ENCODE measurements at regions not wholly inside any gene's neighbourhood (a gene's known extent, or its start where the extent isn't known, plus 50 kb on each side); places are given as distances from the start of the nearest gene placed in this dataset.
A peak's percentile ranks its signal among the peaks of the same experiment; 100 is the strongest.

GRCh38 chr5:107805166-107805565, 134.4 kb upstream of the EFNA5 start:
- H3K27me3 ChIP-seq: no peaks in the 10 kb centered on the region
- ATAC-seq (no peak), DNase-seq (no peak)
- H3K9me3 ChIP-seq: no peaks in the 10 kb centered on the region
- no peak overlapping the region for H3K4me3 ChIP-seq
- intact Hi-C loops (cut with DNase I): no loop called here
- no peak overlapping the region for H3K27ac ChIP-seq
- no peak for TF ChIP-seq CTCF (IDR thresholded peaks at IDR 0.05)
- H3K4me1 ChIP-seq: no peaks in the 10 kb centered on the region
- H3K36me3 ChIP-seq: no peaks in the 10 kb centered on the region

GRCh38 chr5:107803728-107804127, 133.0 kb upstream of the EFNA5 start:
- TF ChIP-seq CTCF (IDR thresholded peaks at IDR 0.05): no peak
- Histone ChIP-seq H3K27ac (no peak overlapping the region), H3K36me3 (no peaks in the 10 kb centered on the region), H3K4me3 (no peak overlapping the region), H3K27me3 (no peaks in the 10 kb centered on the region), H3K4me1 (no peaks in the 10 kb centered on the region), H3K9me3 (no peaks in the 10 kb centered on the region)
- no peak for DNase-seq
- ATAC-seq: no peak
- intact Hi-C loops (cut with DNase I): no loop called here

- Histone ChIP-seq H3K4me3 (no peak overlapping the region), H3K27ac (no peak overlapping the region), H3K4me1 (no peaks in the 10 kb centered on the region), H3K36me3 (no peaks in the 10 kb centered on the region), H3K9me3 (no peaks in the 10 kb centered on the region), H3K27me3 (no peaks in the 10 kb centered on the region)
- ATAC-seq (peak; percentile 78), DNase-seq (no peak)
- TF ChIP-seq CTCF (IDR thresholded peaks at IDR 0.05): no peak
- intact Hi-C loops (cut with DNase I): no loop called here
Observed at GRCh38 chr5:107801061-107801460, 130.3 kb upstream of the EFNA5 start.

GRCh38 chr5:107799306-107799705, 128.6 kb upstream of the EFNA5 start:
- no peaks in the 10 kb centered on the region for H3K27me3 ChIP-seq
- H3K27ac ChIP-seq: no peak overlapping the region
- no peak overlapping the region for H3K4me3 ChIP-seq
- H3K4me1 ChIP-seq: no peaks in the 10 kb centered on the region
- intact Hi-C loops (cut with DNase I): no loop called here
- no peaks in the 10 kb centered on the region for H3K36me3 ChIP-seq
- peaks cover 0 to 6% of the 10 kb centered on the region in 2 donors for H3K9me3 ChIP-seq
- no peak for ATAC-seq
- no peak for DNase-seq
- TF ChIP-seq CTCF (IDR thresholded peaks at IDR 0.05): no peak

- Histone ChIP-seq H3K4me3 (no peak overlapping the region), H3K36me3 (no peaks in the 10 kb centered on the region), H3K9me3 (peaks cover 0 to 6% of the 10 kb centered on the region in 2 donors), H3K27me3 (no peaks in the 10 kb centered on the region), H3K4me1 (no peaks in the 10 kb centered on the region), H3K27ac (no peak overlapping the region)
- no peak for ATAC-seq
- TF ChIP-seq CTCF (IDR thresholded peaks at IDR 0.05): no peak
- intact Hi-C loops (cut with DNase I): no loop called here
- DNase-seq: no peak
Observed at GRCh38 chr5:107796797-107797196, 126.1 kb upstream of the EFNA5 start.
